GM12864 (cell line): ENCODE measurements at regions not wholly inside any gene's neighbourhood (a gene's known extent, or its start where the extent isn't known, plus 50 kb on each side); places are given as distances from the start of the nearest gene placed in this dataset.

ENCODE experiments used
- DNase-seq: peaks from one replicate; pipeline ENCODE4 v3.0.0-alpha.2; 2011; ENCODE audit warnings: low read depth
- H3K4me3 ChIP-seq: 2 replicates; pipeline ENCODE4 v1.5.1; 2011; ENCODE audit warnings: mild to moderate bottlenecking, low read depth, low read length, control low read depth
- TF ChIP-seq, protein P1 (sequence below): IDR thresholded peaks from 2 replicates; pipeline ENCODE4 v1.5.1; 2011; ENCODE audit warnings: low read depth, mild to moderate bottlenecking, moderate library complexity, low read length, control low read depth, inconsistent platforms; ENCODE audit errors: missing control alignments

GRCh38 chr10:3292636-3293035 lies 120.1 kb upstream of the PITRM1 start:
- TF ChIP-seq, protein P1, sequence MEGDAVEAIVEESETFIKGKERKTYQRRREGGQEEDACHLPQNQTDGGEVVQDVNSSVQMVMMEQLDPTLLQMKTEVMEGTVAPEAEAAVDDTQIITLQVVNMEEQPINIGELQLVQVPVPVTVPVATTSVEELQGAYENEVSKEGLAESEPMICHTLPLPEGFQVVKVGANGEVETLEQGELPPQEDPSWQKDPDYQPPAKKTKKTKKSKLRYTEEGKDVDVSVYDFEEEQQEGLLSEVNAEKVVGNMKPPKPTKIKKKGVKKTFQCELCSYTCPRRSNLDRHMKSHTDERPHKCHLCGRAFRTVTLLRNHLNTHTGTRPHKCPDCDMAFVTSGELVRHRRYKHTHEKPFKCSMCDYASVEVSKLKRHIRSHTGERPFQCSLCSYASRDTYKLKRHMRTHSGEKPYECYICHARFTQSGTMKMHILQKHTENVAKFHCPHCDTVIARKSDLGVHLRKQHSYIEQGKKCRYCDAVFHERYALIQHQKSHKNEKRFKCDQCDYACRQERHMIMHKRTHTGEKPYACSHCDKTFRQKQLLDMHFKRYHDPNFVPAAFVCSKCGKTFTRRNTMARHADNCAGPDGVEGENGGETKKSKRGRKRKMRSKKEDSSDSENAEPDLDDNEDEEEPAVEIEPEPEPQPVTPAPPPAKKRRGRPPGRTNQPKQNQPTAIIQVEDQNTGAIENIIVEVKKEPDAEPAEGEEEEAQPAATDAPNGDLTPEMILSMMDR, result no peak
- DNase-seq, result no peak
- no peak overlapping the region for H3K4me3 ChIP-seq

DNA sequence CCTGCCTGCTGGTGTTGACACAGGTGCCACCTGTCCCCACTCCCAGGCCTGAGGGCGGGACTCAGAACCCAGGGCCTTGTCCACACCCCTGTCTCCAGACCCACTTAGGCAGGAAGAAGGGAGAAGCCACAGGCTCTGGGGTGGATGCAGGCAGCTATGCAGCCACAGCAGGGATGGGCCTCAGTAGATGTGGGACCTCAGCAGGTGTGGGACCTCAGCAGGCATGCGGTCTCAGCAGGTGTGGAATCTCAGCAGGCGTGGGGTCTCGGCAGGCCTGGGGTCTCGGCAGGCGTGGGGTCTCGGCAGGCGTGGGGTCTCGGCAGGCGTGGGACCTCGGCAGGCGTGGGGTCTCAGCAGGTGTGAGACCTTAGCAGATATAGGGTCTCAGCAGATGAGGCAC lies 118.0 kb upstream of the PITRM1 start:
- no peak for DNase-seq
- no peak overlapping the region for H3K4me3 ChIP-seq
- TF ChIP-seq, protein P1, result no peak

DNA sequence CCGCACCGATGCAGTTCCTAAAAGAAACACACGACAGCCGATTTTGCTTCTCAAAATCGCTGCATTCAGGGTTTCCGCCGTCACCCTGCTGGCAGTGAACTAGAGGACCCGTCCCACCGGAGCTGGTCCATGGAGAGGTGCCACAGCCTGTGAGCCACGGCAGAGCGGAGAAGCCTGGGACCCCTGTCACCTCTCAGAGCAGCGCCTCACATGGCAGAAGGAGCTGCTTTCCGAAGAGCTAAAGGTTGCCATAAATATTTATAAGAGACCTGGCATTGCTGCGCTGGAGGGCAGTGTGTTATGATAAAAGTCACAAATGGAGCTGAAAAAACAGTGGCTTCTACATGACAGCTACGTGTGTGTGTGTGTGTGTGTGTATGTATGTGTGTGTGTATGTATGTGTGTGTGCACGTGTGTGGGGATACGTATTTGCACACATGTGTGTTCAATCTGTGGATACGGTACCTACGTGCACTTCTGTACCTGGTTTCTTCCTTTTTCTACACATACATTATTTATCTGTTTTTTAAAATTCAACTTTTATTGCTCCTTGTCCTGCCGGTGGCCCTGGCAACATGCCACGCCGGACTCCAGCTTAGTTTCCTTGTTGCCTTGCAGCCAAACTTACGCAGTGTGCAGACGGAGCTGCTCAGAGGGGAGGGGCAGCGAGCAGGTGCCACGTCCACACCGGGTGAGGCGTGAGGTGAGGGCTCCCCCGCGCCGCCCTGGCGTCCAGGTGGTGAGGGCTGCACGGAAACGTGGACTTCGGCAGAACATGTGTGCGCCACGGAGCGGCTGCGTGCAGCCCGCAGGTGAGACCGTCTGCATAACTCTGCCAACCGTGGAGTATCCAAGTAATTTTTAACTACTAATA lies 115.2 kb upstream of the PITRM1 start:
- no peak overlapping the region for H3K4me3 ChIP-seq
- no peak for DNase-seq
- TF ChIP-seq, protein P1, result no peak

GRCh38 chr10:3282674-3283017 lies 110.1 kb upstream of the PITRM1 start:
- no peak for DNase-seq
- TF ChIP-seq, protein P1, result no peak
- H3K4me3 ChIP-seq, result no peak overlapping the region

- TF ChIP-seq, protein P1, result no peak
- DNase-seq, result no peak
- H3K4me3 ChIP-seq, result no peak overlapping the region
Observed at GRCh38 chr10:3281941-3282673, 109.5 kb upstream of the PITRM1 start.

GRCh38 chr10:3278771-3279170 lies 106.2 kb upstream of the PITRM1 start:
- no peak overlapping the region for H3K4me3 ChIP-seq
- TF ChIP-seq, protein P1, result no peak
- no peak for DNase-seq
